ENCODE measurements at regions not wholly inside any gene's neighbourhood (a gene's known extent, or its start where the extent isn't known, plus 50 kb on each side); places are given as distances from the start of the nearest gene placed in this dataset.

GRCh38 chr19:40932008-40932959, 50.3 kb upstream of the CYP2A7 start:
- in situ Hi-C loops (cut with MboI): no loop called here
- Histone ChIP-seq H3K79me2 (ENCODE audit: control insufficient read depth, insufficient read depth, low read length) (no peaks in the 10 kb centered on the region), H3K4me3 (no peak overlapping the region), H3K9me1 (ENCODE audit: control insufficient read depth, insufficient read depth, low read length) (no peaks in the 10 kb centered on the region), H3K9ac (ENCODE audit: insufficient read depth in 1 of 2, low read depth in 2 of 2, low read length in 2 of 2) (peak overlapping the region in 1 of 2 experiments; percentile 78; a peak in 1 of 4 replicates), H3K27me3 (ENCODE audit: control insufficient read depth in 2 of 2, insufficient read depth in 2 of 2, low read length in 2 of 2) (no peaks in the 10 kb centered on the region), H4K20me1 (replicated peaks; ENCODE audit: control insufficient read depth, insufficient read depth, low read length) (no peaks in the 10 kb centered on the region), H2AFZ (ENCODE audit: low read depth, low read length) (peak overlapping the region; percentile 94), H3K4me2 (ENCODE audit: insufficient read depth, low read length) (peak overlapping the region; percentile 29; the same call in 1 of the 2 replicates), H3K9me3 (replicated peaks; ENCODE audit: control insufficient read depth, insufficient read depth, low read depth, low read length) (no peaks in the 10 kb centered on the region), H3K36me3 (ENCODE audit: control insufficient read depth, insufficient read depth, low read length) (no peaks in the 10 kb centered on the region), H3K4me1 (replicated peaks in 1 of 2; ENCODE audit: control insufficient read depth in 2 of 2, insufficient read depth in 2 of 2, low read length in 2 of 2) (peaks cover 8 to 24% of the 10 kb centered on the region in 2 experiments; a peak in 3 of 5 replicates), H3K27ac (ENCODE audit: extremely low read depth, low read depth, low read length) (peak overlapping the region; percentile 58; the same call in 1 of the 3 replicates)
- no TSS peak for BruUV-seq (replicated peaks)
- TF ChIP-seq KDM1A (IDR thresholded peaks at IDR 0.05): peak; percentile 44 to 60; a peak in 3 of 4 replicates
- TF ChIP-seq ATF3 (IDR thresholded peaks at IDR 0.05): peak; percentile 57; the same call in 1 of the 2 replicates
- no peak for TF ChIP-seq ATF3 (CRISPR knock-in tag; conservative IDR thresholded peaks at IDR 0.05)
- no peak for TF ChIP-seq NR3C1 (CRISPR knock-in tag; IDR thresholded peaks at IDR 0.05)
- TF ChIP-seq MAFF (IDR thresholded peaks at IDR 0.05; ENCODE audit: low read length): peak; percentile 83
- peak; percentile 31; the same call in 1 of the 2 replicates for TF ChIP-seq ZFX (CRISPR knock-in tag; IDR thresholded peaks at IDR 0.05)
- no peak for TF ChIP-seq DACH1 (IDR thresholded peaks at IDR 0.05; ENCODE audit: partially characterized antibody)
- no peak for TF ChIP-seq CXXC5 (CRISPR knock-in tag; IDR thresholded peaks at IDR 0.05)
- TF ChIP-seq ZNF316 (IDR thresholded peaks at IDR 0.05): peak; percentile 96
- peak; percentile 88 for TF ChIP-seq MAFG (tag; conservative IDR thresholded peaks at IDR 0.05)
- peak; percentile 52 for TF ChIP-seq RFX1 (IDR thresholded peaks at IDR 0.05)
- TF ChIP-seq ZEB2 (IDR thresholded peaks at IDR 0.05): peak; percentile 56; the same call in 1 of the 2 replicates
- TF ChIP-seq DPF2 (IDR thresholded peaks at IDR 0.05): peak; percentile 38; the same call in 1 of the 2 replicates
- TF ChIP-seq C11orf30 (IDR thresholded peaks at IDR 0.05; ENCODE audit: low read depth): peak; percentile 96
- peak; percentile 82 for TF ChIP-seq NFE2 (IDR thresholded peaks at IDR 0.05; ENCODE audit: low read depth)
- no peak for TF ChIP-seq ZNF253 (CRISPR knock-in tag; conservative IDR thresholded peaks at IDR 0.05)
- 0 out of 2 replicates have a peak, but pooled peaks have one; percentile 31 for TF ChIP-seq ZNF592 (IDR thresholded peaks at IDR 0.05)
- no peak for TF ChIP-seq EP400 (IDR thresholded peaks at IDR 0.05)
- TF ChIP-seq MAFK (IDR thresholded peaks at IDR 0.05; ENCODE audit: low read length): peak; percentile 80
- TF ChIP-seq SOX6 (IDR thresholded peaks at IDR 0.05): 0 out of 2 replicates have a peak, but pooled peaks have one; percentile 25
- intact Hi-C loops (cut with micrococcal nuclease): no loop called here
- WGBS (ENCODE audit: insufficient coverage, low coverage, missing lambda C conversion rate): 24% methylated on average over 9 of the region's 10 CpGs
- DNase-seq (ENCODE audit: extremely low read depth in 1 of 4, low spot score in 3 of 4): peak in 2 of 4 experiments; percentile 25 to 42
- no peak for FAIRE-seq
- peak; percentile 71 for ATAC-seq
- ChIA-PET POLR2A (interaction anchor here (0.6 to 1.4 kb wide), 4 partner anchors 10 to 253 kb away, joined by 3 to 4 read pairs (median 4); no protein-coding TSS in a partner anchor), CTCF (ENCODE audit: low intra/inter-chr PET ratio) (interaction anchor here (0.6 kb wide), 1 partner anchor 227 kb away, joined by 3 read pairs; no protein-coding TSS in a partner anchor)

Data from K562 (cell line).